Fibroblast of lung (primary cell): ENCODE measurements at regions not wholly inside any gene's neighbourhood (a gene's known extent, or its start where the extent isn't known, plus 50 kb on each side); places are given as distances from the start of the nearest gene placed in this dataset.

Source experiments
- EZH2 ChIP-seq: IDR thresholded peaks from 2 replicates; pipeline ENCODE4 v1.5.1; 2012; ENCODE audit warnings: low read length, control low read depth, mild to moderate bottlenecking; ENCODE audit errors: missing control alignments
- TF ChIP-seq, protein P1 (sequence below), 2 donors: IDR thresholded peaks in 1 of 2; conservative IDR thresholded peaks in 1 of 2; 1 replicate in 1 of 2; 2 replicates in 1 of 2; pipeline ENCODE4 v1.5.1; 2011 to 2012; ENCODE audit warnings: low read length in 2 of 2, control low read depth in 1 of 2, inconsistent platforms in 1 of 2, low read depth in 1 of 2, mild to moderate bottlenecking in 1 of 2

- TF ChIP-seq, protein P1, sequence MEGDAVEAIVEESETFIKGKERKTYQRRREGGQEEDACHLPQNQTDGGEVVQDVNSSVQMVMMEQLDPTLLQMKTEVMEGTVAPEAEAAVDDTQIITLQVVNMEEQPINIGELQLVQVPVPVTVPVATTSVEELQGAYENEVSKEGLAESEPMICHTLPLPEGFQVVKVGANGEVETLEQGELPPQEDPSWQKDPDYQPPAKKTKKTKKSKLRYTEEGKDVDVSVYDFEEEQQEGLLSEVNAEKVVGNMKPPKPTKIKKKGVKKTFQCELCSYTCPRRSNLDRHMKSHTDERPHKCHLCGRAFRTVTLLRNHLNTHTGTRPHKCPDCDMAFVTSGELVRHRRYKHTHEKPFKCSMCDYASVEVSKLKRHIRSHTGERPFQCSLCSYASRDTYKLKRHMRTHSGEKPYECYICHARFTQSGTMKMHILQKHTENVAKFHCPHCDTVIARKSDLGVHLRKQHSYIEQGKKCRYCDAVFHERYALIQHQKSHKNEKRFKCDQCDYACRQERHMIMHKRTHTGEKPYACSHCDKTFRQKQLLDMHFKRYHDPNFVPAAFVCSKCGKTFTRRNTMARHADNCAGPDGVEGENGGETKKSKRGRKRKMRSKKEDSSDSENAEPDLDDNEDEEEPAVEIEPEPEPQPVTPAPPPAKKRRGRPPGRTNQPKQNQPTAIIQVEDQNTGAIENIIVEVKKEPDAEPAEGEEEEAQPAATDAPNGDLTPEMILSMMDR (conservative IDR thresholded peaks at IDR 0.05 in 1 of 2, IDR thresholded peaks at IDR 0.05 in 1 of 2; ENCODE audit: low read depth in 1 of 2, low read length in 2 of 2), result no peak
- TF ChIP-seq EZH2, result no peak
Observed at GRCh38 chr10:125363791-125364190, 203.4 kb upstream of the CTBP2 start.
